K562 (cell line): ENCODE measurements at regions not wholly inside any gene's neighbourhood (a gene's known extent, or its start where the extent isn't known, plus 50 kb on each side); places are given as distances from the start of the nearest gene placed in this dataset.

Experiments used
- BRCA1 ChIP-seq, 2 experiments: fragments of 450-650 bp in 1 of 2; sonication (generic) in 1 of 2; formaldehyde crosslinking in 1 of 2; IDR thresholded peaks; 2 replicates each; pipeline versions ENCODE4 v1.5.0 to v1.6.1; 2017 to 2020; ENCODE audit warnings: mild to moderate bottlenecking in 1 of 2, missing genetic modification reagents in 1 of 2
- EZH2 ChIP-seq: IDR thresholded peaks from 2 replicates; pipeline ENCODE4 v1.6.1; 2012; ENCODE audit warnings: low read depth, mild to moderate bottlenecking, inconsistent platforms, low read length, borderline replicate concordance
- NCOA1 ChIP-seq: fragments of 450-650 bp; IDR thresholded peaks from 2 replicates; pipeline ENCODE4 v1.6.1; 2016; ENCODE audit warnings: low read depth
- TF ChIP-seq, protein P1 (sequence below), 2 experiments: fragments of 450-650 bp in 1 of 2; sonication (generic) in 1 of 2; formaldehyde crosslinking in 1 of 2; IDR thresholded peaks in 1 of 2; conservative IDR thresholded peaks in 1 of 2; 2 replicates each; pipeline versions ENCODE4 v1.6.1 to v1.8.1; 2016 to 2023; ENCODE audit warnings: mild to moderate bottlenecking in 2 of 2, moderate library complexity in 2 of 2, inconsistent platforms in 1 of 2, missing genetic modification reagents in 1 of 2

DNA sequence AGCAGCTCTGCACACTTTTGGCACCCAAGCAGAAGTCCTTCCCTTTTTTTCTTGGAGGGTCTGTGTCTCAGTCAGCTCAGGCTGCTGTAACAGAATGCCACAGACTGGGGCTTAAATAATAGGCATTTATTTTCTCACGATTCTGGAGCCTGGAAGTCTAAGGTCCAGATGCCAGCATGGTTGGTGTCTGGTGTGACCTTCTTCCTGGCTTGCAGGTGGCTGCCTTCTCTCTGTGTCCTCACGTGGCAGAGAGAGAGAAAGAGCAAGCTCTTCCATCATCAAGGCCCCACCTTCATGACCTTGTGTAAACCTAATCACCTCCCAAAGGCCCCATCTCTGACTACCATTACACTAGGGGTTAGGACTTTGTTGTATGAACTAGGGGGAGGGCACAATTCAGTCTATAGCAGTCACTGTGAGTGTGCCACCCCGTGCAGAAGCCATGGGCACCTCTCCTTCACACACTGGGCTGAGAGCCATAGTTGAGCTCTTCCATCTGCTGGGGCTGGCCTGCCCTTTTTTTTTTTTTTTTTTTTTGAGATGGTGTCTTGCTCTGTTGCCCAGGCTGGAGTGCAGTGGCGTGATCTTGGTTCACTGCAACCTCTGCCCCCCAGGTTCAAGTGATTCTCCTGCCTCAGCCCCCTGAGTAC, 80.3 kb downstream of the OAT start:
- no peak for TF ChIP-seq BRCA1 (IDR thresholded peaks at IDR 0.05)
- TF ChIP-seq BRCA1 (CRISPR knock-in tag; IDR thresholded peaks at IDR 0.05) = no peak
- TF ChIP-seq NCOA1 = no peak
- no peak for TF ChIP-seq EZH2
- TF ChIP-seq, protein P1, sequence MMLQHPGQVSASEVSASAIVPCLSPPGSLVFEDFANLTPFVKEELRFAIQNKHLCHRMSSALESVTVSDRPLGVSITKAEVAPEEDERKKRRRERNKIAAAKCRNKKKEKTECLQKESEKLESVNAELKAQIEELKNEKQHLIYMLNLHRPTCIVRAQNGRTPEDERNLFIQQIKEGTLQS (IDR thresholded peaks at IDR 0.05) = no peak
- TF ChIP-seq, protein P1 (CRISPR knock-in tag; conservative IDR thresholded peaks at IDR 0.05) = no peak
